ENCODE measurements at regions not wholly inside any gene's neighbourhood (a gene's known extent, or its start where the extent isn't known, plus 50 kb on each side); places are given as distances from the start of the nearest gene placed in this dataset.

DNA sequence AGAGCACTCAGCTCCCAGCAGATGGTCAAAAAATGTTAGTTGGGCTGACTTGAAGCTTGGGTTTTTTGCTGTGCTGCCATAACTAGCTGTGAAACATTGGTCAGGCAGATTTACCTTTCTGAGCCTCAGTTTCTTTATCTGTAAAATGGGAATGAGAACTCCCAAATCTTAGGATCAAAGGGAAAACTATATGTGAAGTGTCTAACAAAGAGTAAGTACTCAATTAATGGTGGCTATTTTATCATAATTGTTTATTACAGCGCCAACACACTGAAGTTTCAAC, 164.2 kb upstream of the POU3F1 start:
- TF ChIP-seq, protein P1, sequence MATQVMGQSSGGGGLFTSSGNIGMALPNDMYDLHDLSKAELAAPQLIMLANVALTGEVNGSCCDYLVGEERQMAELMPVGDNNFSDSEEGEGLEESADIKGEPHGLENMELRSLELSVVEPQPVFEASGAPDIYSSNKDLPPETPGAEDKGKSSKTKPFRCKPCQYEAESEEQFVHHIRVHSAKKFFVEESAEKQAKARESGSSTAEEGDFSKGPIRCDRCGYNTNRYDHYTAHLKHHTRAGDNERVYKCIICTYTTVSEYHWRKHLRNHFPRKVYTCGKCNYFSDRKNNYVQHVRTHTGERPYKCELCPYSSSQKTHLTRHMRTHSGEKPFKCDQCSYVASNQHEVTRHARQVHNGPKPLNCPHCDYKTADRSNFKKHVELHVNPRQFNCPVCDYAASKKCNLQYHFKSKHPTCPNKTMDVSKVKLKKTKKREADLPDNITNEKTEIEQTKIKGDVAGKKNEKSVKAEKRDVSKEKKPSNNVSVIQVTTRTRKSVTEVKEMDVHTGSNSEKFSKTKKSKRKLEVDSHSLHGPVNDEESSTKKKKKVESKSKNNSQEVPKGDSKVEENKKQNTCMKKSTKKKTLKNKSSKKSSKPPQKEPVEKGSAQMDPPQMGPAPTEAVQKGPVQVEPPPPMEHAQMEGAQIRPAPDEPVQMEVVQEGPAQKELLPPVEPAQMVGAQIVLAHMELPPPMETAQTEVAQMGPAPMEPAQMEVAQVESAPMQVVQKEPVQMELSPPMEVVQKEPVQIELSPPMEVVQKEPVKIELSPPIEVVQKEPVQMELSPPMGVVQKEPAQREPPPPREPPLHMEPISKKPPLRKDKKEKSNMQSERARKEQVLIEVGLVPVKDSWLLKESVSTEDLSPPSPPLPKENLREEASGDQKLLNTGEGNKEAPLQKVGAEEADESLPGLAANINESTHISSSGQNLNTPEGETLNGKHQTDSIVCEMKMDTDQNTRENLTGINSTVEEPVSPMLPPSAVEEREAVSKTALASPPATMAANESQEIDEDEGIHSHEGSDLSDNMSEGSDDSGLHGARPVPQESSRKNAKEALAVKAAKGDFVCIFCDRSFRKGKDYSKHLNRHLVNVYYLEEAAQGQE (IDR thresholded peaks at IDR 0.05; ENCODE audit: insufficient replicate concordance, low read depth) = no peak
- TF ChIP-seq, protein P2, sequence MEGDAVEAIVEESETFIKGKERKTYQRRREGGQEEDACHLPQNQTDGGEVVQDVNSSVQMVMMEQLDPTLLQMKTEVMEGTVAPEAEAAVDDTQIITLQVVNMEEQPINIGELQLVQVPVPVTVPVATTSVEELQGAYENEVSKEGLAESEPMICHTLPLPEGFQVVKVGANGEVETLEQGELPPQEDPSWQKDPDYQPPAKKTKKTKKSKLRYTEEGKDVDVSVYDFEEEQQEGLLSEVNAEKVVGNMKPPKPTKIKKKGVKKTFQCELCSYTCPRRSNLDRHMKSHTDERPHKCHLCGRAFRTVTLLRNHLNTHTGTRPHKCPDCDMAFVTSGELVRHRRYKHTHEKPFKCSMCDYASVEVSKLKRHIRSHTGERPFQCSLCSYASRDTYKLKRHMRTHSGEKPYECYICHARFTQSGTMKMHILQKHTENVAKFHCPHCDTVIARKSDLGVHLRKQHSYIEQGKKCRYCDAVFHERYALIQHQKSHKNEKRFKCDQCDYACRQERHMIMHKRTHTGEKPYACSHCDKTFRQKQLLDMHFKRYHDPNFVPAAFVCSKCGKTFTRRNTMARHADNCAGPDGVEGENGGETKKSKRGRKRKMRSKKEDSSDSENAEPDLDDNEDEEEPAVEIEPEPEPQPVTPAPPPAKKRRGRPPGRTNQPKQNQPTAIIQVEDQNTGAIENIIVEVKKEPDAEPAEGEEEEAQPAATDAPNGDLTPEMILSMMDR (IDR thresholded peaks at IDR 0.05; ENCODE audit: insufficient read depth, low read length) = no peak
- TF ChIP-seq POLR2AphosphoS5 (IDR thresholded peaks at IDR 0.05; ENCODE audit: low read depth) = no peak

Data from HL-60 (cell line).